Adrenal gland (tissue), 9 donors: ENCODE measurements at regions not wholly inside any gene's neighbourhood (a gene's known extent, or its start where the extent isn't known, plus 50 kb on each side); places are given as distances from the start of the nearest gene placed in this dataset.
A peak's percentile ranks its signal among the peaks of the same experiment; 100 is the strongest.

ENCODE experiments used
- DNase-seq, 7 donors: peaks; one replicate each; pipeline ENCODE4 v3.0.0-alpha.2; 2019 to 2020
- H3K27ac ChIP-seq, 5 donors: fragments of 200-600 bp; sonication (generic) in 4 of 5; 1 replicate in 3 of 5; 2 replicates in 2 of 5; pipeline versions ENCODE4 v1.5.1 to v1.8.0; 2016 to 2020; ENCODE audit warnings: mild to moderate bottlenecking in 1 of 5
- H3K27me3 ChIP-seq: fragments of 200-600 bp; 2 replicates; pipeline ENCODE4 v1.8.0; 2021
- H3K36me3 ChIP-seq, 2 donors: fragments of 200-600 bp; replicated peaks in 1 of 2; 1 replicate in 1 of 2; 2 replicates in 1 of 2; pipeline versions ENCODE4 v1.5.1 to v1.8.0; 2018 to 2022
- H3K4me1 ChIP-seq, 2 donors: fragments of 200-600 bp; replicated peaks in 1 of 2; 1 replicate in 1 of 2; 2 replicates in 1 of 2; pipeline versions ENCODE4 v1.5.1 to v1.8.0; 2018 to 2021
- H3K4me3 ChIP-seq, 4 donors: fragments of 200-600 bp; sonication (generic) in 3 of 4; one replicate each; pipeline ENCODE4 v1.5.1; 2016 to 2018
- H3K9me3 ChIP-seq, 3 donors: fragments of 200-600 bp; sonication (generic) in 1 of 3; replicated peaks in 1 of 3; 1 replicate in 2 of 3; 2 replicates in 1 of 3; pipeline versions ENCODE4 v1.5.1 to v1.8.0; 2016 to 2021
- POLR2A ChIP-seq, 2 donors: fragments of 450-650 bp; IDR thresholded peaks; one replicate each; pipeline ENCODE4 v1.6.1; 2017; ENCODE audit warnings: antibody characterized with exemption in 2 of 2, mild to moderate bottlenecking in 2 of 2, moderate library complexity in 1 of 2
- WGBS, 4 donors: extraction: QIAGEN DNeasy Blood & Tissue Kit in 2 of 4; methylation state at CpG; one replicate each; pipeline versions ENCODE4 v1.1.5 to v1.1.7; 2013 to 2017; 5-methylcytosine and 5-hydroxymethylcytosine counted together
- intact Hi-C, 2 donors: fragments of 100-400 bp; cut with DNase I; formaldehyde crosslinking; loops; one replicate each; pipeline versions ENCODE4 v1.14.1 to v1.15.0; 2022 to 2023
- TF ChIP-seq, protein P1 (sequence below), 6 experiments: fragments of 450-650 bp in 4 of 6; fragments of 200-600 bp in 2 of 6; sonication (generic) in 1 of 6; IDR thresholded peaks; 1 replicate in 5 of 6; 2 replicates in 1 of 6; pipeline versions ENCODE4 v1.5.1 to v1.8.0; 2016 to 2021; ENCODE audit warnings: antibody characterized with exemption in 6 of 6, mild to moderate bottlenecking in 2 of 6, moderate library complexity in 1 of 6
- donor health status: healthy with polysubstance abuse.
- donor health status: Bipolar disorder and iron deficiency.
- donor health status: DM: yes; HTN: yes; CAD: no.
- donor health status: DM: no; HTN: no; CAD: no.
- donor health status: DM: no; HTN: no; CAD: no.

DNA sequence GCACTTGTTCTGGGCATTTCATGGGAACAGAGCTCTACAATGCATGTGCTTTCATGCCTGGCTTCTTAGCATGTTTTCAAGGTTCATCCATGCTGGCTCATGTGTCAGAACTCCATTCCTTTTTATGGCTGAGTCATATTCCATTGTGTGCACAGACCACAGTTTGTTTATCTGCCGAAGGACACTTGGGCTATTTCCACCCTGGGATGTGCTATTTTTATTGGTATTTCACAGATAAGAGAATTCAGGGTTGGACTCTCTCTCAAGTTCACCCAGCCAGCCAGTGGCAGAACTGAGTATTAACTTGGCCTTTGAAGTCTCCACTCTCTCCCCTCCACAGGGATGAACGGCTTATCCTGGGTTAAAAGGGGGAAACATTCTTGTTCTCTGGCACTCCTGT lies 190.7 kb upstream of the GPR26 start:
- peak in 5 of 7 donors; percentile 26 to 54 (median 41) for DNase-seq
- no peaks in the 10 kb centered on the region for H3K36me3 ChIP-seq
- TF ChIP-seq, protein P1, sequence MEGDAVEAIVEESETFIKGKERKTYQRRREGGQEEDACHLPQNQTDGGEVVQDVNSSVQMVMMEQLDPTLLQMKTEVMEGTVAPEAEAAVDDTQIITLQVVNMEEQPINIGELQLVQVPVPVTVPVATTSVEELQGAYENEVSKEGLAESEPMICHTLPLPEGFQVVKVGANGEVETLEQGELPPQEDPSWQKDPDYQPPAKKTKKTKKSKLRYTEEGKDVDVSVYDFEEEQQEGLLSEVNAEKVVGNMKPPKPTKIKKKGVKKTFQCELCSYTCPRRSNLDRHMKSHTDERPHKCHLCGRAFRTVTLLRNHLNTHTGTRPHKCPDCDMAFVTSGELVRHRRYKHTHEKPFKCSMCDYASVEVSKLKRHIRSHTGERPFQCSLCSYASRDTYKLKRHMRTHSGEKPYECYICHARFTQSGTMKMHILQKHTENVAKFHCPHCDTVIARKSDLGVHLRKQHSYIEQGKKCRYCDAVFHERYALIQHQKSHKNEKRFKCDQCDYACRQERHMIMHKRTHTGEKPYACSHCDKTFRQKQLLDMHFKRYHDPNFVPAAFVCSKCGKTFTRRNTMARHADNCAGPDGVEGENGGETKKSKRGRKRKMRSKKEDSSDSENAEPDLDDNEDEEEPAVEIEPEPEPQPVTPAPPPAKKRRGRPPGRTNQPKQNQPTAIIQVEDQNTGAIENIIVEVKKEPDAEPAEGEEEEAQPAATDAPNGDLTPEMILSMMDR (IDR thresholded peaks at IDR 0.05) = peak in 1 of 6 experiments; percentile 13
- TF ChIP-seq POLR2A (IDR thresholded peaks at IDR 0.05) = no peak
- no peak overlapping the region for H3K4me3 ChIP-seq
- H3K9me3 ChIP-seq = no peaks in the 10 kb centered on the region
- intact Hi-C loops = no loop called here
- 25 to 36% (median 30%) methylated on average over 2 of the region's 2 CpGs for WGBS, 4 donors
- no peaks in the 10 kb centered on the region for H3K4me1 ChIP-seq
- no peaks in the 10 kb centered on the region for H3K27me3 ChIP-seq
- H3K27ac ChIP-seq = no peak overlapping the region

- intact Hi-C loops = no loop called here
- DNase-seq = no peak
- Histone ChIP-seq H3K27ac (no peak overlapping the region), H3K4me3 (no peak overlapping the region), H3K4me1 (no peaks in the 10 kb centered on the region), H3K27me3 (no peaks in the 10 kb centered on the region), H3K9me3 (no peaks in the 10 kb centered on the region), H3K36me3 (no peaks in the 10 kb centered on the region)
- TF ChIP-seq POLR2A (IDR thresholded peaks at IDR 0.05) = no peak
- TF ChIP-seq, protein P1 (IDR thresholded peaks at IDR 0.05) = no peak
- 77 to 86% (median 81%) methylated on average over 2 of the region's 2 CpGs for WGBS, 4 donors
These were observed 188.0 kb upstream of the GPR26 start for GRCh38 chr10:123478116-123478515.

- Histone ChIP-seq H3K27me3 (peaks cover 3% of the 10 kb centered on the region), H3K4me3 (no peak overlapping the region), H3K9me3 (no peaks in the 10 kb centered on the region), H3K4me1 (no peaks in the 10 kb centered on the region), H3K27ac (no peak overlapping the region), H3K36me3 (no peaks in the 10 kb centered on the region)
- no peak for DNase-seq
- WGBS, 4 donors = 65 to 77% (median 68%) methylated on average over 3 to 4 of the region's 4 CpGs
- TF ChIP-seq POLR2A (IDR thresholded peaks at IDR 0.05) = no peak
- TF ChIP-seq, protein P1 (IDR thresholded peaks at IDR 0.05) = no peak
- intact Hi-C loops = no loop called here
These were observed 186.5 kb upstream of the GPR26 start for GRCh38 chr10:123479640-123480039.

- Histone ChIP-seq H3K4me3 (no peak overlapping the region), H3K27me3 (peaks cover 3% of the 10 kb centered on the region), H3K4me1 (no peaks in the 10 kb centered on the region), H3K27ac (no peak overlapping the region), H3K9me3 (no peaks in the 10 kb centered on the region), H3K36me3 (no peaks in the 10 kb centered on the region)
- TF ChIP-seq POLR2A (IDR thresholded peaks at IDR 0.05) = no peak
- TF ChIP-seq, protein P1 (IDR thresholded peaks at IDR 0.05) = no peak
- 87 to 95% (median 90%) methylated on average over 4 of the region's 4 CpGs for WGBS, 4 donors
- intact Hi-C loops = no loop called here
- DNase-seq = no peak
These were observed 185.8 kb upstream of the GPR26 start for GRCh38 chr10:123480344-123480743.
